B cell (primary cell): ENCODE measurements at regions not wholly inside any gene's neighbourhood (a gene's known extent, or its start where the extent isn't known, plus 50 kb on each side); places are given as distances from the start of the nearest gene placed in this dataset.

Experiments
- EZH2 ChIP-seq: IDR thresholded peaks from 2 replicates; pipeline ENCODE4 v1.6.1; 2012; ENCODE audit warnings: borderline replicate concordance, low read depth, mild to moderate bottlenecking, moderate library complexity, low read length; ENCODE audit not compliant: insufficient read depth, poor library complexity, severe bottlenecking
- TF ChIP-seq, protein P1 (sequence below): fragments of 200-600 bp; IDR thresholded peaks from one replicate; pipeline ENCODE4 v1.8.0; 2022; ENCODE audit warnings: antibody characterized with exemption, mild to moderate bottlenecking

DNA sequence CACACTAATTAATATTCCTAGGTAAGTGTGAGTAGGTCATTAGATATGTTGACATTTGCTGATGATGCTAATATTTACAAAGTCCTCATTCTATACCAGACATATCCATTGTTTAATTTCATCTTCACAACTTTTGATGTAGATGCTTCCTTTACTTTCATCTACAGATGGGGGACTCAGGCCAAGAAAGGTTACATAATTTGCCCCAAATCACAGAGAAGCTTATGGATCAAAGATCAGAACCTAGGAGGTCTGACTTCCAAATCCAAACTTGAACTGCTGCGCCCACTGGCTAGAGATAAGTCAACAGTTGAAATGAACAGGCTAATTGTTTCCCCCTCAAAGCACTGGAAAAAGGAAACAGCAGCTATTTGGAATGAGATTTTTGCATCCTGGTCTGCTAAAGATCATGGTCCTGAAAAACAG lies 95.6 kb upstream of the TMEM178A start:
- TF ChIP-seq, protein P1, sequence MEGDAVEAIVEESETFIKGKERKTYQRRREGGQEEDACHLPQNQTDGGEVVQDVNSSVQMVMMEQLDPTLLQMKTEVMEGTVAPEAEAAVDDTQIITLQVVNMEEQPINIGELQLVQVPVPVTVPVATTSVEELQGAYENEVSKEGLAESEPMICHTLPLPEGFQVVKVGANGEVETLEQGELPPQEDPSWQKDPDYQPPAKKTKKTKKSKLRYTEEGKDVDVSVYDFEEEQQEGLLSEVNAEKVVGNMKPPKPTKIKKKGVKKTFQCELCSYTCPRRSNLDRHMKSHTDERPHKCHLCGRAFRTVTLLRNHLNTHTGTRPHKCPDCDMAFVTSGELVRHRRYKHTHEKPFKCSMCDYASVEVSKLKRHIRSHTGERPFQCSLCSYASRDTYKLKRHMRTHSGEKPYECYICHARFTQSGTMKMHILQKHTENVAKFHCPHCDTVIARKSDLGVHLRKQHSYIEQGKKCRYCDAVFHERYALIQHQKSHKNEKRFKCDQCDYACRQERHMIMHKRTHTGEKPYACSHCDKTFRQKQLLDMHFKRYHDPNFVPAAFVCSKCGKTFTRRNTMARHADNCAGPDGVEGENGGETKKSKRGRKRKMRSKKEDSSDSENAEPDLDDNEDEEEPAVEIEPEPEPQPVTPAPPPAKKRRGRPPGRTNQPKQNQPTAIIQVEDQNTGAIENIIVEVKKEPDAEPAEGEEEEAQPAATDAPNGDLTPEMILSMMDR = no peak
- no peak for TF ChIP-seq EZH2
